ENCODE measurements at regions not wholly inside any gene's neighbourhood (a gene's known extent, or its start where the extent isn't known, plus 50 kb on each side); places are given as distances from the start of the nearest gene placed in this dataset.

DNA sequence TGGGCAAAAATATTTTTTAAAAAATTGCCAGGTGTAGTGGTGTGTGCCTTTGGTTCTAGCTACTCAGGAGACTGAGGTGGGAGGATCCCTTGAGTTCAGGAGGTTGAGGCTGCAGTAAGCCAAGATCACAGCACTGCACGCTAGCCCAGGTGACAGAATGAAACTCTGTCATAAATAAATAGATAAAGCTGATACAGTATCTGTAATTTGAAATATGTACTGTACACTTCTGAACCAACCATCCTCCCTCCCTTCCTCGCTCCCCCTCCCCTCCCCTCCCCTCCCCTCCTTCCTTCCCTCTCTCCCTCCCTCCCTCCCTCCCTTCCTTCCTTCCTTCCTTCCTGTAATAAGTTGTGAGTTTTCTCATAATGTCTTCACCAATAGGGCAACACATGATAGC is 208.4 kb upstream of the RBFOX1 start (continued):
- TF ChIP-seq, protein P1, sequence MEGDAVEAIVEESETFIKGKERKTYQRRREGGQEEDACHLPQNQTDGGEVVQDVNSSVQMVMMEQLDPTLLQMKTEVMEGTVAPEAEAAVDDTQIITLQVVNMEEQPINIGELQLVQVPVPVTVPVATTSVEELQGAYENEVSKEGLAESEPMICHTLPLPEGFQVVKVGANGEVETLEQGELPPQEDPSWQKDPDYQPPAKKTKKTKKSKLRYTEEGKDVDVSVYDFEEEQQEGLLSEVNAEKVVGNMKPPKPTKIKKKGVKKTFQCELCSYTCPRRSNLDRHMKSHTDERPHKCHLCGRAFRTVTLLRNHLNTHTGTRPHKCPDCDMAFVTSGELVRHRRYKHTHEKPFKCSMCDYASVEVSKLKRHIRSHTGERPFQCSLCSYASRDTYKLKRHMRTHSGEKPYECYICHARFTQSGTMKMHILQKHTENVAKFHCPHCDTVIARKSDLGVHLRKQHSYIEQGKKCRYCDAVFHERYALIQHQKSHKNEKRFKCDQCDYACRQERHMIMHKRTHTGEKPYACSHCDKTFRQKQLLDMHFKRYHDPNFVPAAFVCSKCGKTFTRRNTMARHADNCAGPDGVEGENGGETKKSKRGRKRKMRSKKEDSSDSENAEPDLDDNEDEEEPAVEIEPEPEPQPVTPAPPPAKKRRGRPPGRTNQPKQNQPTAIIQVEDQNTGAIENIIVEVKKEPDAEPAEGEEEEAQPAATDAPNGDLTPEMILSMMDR (IDR thresholded peaks at IDR 0.05 in 2 of 3, conservative IDR thresholded peaks at IDR 0.05 in 1 of 3; ENCODE audit: borderline replicate concordance in 1 of 3, insufficient read depth in 1 of 3, low read depth in 2 of 3, low read length in 2 of 3) = no peak
- TF ChIP-seq SP1 (IDR thresholded peaks at IDR 0.05; ENCODE audit: low read depth) (no peak), MAX (IDR thresholded peaks at IDR 0.05) (no peak), EZH2 (IDR thresholded peaks at IDR 0.05) (no peak)

DNA sequence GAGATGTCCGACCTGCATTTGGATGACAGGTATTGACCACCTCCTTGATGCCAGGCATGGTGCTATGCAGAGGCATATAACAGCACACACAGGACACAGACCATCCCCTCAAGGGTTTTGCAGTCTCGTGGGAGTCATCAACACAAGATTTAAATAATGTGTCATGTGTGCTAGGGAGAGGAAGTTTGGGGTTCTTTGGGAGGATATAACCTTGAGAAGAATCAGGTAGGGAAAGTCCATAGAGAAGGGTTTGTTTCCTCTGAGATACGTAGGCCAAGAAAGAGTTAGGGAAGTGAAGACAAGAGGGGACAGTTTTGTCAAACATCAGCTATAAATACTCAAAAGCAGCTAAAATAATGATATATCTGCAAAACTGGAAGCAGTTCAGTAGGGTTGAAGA is 215.9 kb upstream of the RBFOX1 start:
- ChIA-PET RAD21 (ENCODE audit: low non-redundant PET in 1 of 2, low total read pairs in 2 of 2, uncharacterized antibody in 2 of 2, unreplicated experiment in 2 of 2) (no interaction called here), CTCF (no interaction called here), POLR2A (no interaction called here)
- Histone ChIP-seq H2AFZ (ENCODE audit: low read depth, low read length, poor library complexity, severe bottlenecking) (no peak overlapping the region), H3K36me3 (ENCODE audit: control insufficient read depth in 1 of 2, insufficient read depth in 2 of 2, low read length in 2 of 2) (no peaks in the 10 kb centered on the region), H3K9me3 (ENCODE audit: control insufficient read depth in 1 of 2, insufficient read depth in 1 of 2, low read depth in 1 of 2, low read length in 2 of 2) (peaks cover 5 to 27% of the 10 kb centered on the region in 2 experiments; a peak in 3 of 4 replicates), H3K27me3 (ENCODE audit: insufficient read depth, low read length) (no peaks in the 10 kb centered on the region), H3K9me2 (ENCODE audit: insufficient read depth) (no peaks in the 10 kb centered on the region), H3K9ac (ENCODE audit: low read length) (no peak overlapping the region), H3K4me2 (ENCODE audit: low read length) (no peak overlapping the region), H4K20me1 (ENCODE audit: insufficient read depth) (no peaks in the 10 kb centered on the region), H3K27ac (ENCODE audit: low read depth, low read length) (no peak overlapping the region), H3K4me3 (replicated peaks in 1 of 2; ENCODE audit: low read depth in 1 of 2, low read length in 2 of 2) (no peak overlapping the region), H3K79me2 (ENCODE audit: insufficient read depth, low read length) (no peaks in the 10 kb centered on the region), H3K4me1 (ENCODE audit: control insufficient read depth in 1 of 2, insufficient read depth in 2 of 2, low read length in 2 of 2) (no peaks in the 10 kb centered on the region)
- no TSS peak for BruUV-seq (replicated peaks)
- DNase-seq (ENCODE audit: low read depth, low spot score) = no peak
- intact Hi-C loops (cut with micrococcal nuclease) = no loop called here
- TF ChIP-seq ZFX (IDR thresholded peaks at IDR 0.05) (no peak), SP1 (IDR thresholded peaks at IDR 0.05; ENCODE audit: low read depth) (no peak), EZH2phosphoT487 (IDR thresholded peaks at IDR 0.05; ENCODE audit: borderline replicate concordance) (no peak), TCF7L2 (IDR thresholded peaks at IDR 0.05; ENCODE audit: borderline replicate concordance, extremely low read depth, insufficient read depth, insufficient read length) (no peak), POLR2A (IDR thresholded peaks at IDR 0.05; ENCODE audit: borderline replicate concordance, extremely low read depth, insufficient read depth, insufficient read length) (no peak), JUND (IDR thresholded peaks at IDR 0.05) (no peak), MAX (IDR thresholded peaks at IDR 0.05) (no peak)
- no peak for ATAC-seq
